Progenitor cell of endocrine pancreas (in vitro differentiated cells): ENCODE measurements at regions not wholly inside any gene's neighbourhood (a gene's known extent, or its start where the extent isn't known, plus 50 kb on each side); places are given as distances from the start of the nearest gene placed in this dataset.

ENCODE experiments used
- DNase-seq: peaks from one replicate; pipeline ENCODE4 v3.0.0; 2021; ENCODE audit warnings: low spot score; ENCODE audit not compliant: unreplicated experiment
- H3K27ac Mint-ChIP-seq: 2 replicates; pipeline ENCODE4 v1.8.0; 2021; ENCODE audit warnings: mild to moderate bottlenecking, moderate library complexity, mixed read lengths
- H3K27me3 Mint-ChIP-seq: 2 replicates; pipeline ENCODE4 v1.8.0; 2021; ENCODE audit warnings: mixed read lengths
- H3K36me3 Mint-ChIP-seq: 2 replicates; pipeline ENCODE4 v1.8.0; 2022; ENCODE audit warnings: mixed read lengths; ENCODE audit not compliant: insufficient read depth
- H3K4me1 Mint-ChIP-seq: 2 replicates; pipeline ENCODE4 v1.8.0; 2021; ENCODE audit warnings: low read depth, mixed read lengths
- H3K4me3 Mint-ChIP-seq: 2 replicates; pipeline ENCODE4 v1.8.0; 2021; ENCODE audit warnings: low read depth, mild to moderate bottlenecking, moderate library complexity, mixed read lengths
- H3K9me3 Mint-ChIP-seq: 2 replicates; pipeline ENCODE4 v1.8.0; 2021; ENCODE audit warnings: low read depth, mixed read lengths
- TF ChIP-seq, protein P1 (sequence below): fragments of 200-600 bp; sonication (generic); IDR thresholded peaks from one replicate; pipeline ENCODE4 v1.5.0; 2021; ENCODE audit warnings: antibody characterized with exemption, mild to moderate bottlenecking; ENCODE audit not compliant: unreplicated experiment

DNA sequence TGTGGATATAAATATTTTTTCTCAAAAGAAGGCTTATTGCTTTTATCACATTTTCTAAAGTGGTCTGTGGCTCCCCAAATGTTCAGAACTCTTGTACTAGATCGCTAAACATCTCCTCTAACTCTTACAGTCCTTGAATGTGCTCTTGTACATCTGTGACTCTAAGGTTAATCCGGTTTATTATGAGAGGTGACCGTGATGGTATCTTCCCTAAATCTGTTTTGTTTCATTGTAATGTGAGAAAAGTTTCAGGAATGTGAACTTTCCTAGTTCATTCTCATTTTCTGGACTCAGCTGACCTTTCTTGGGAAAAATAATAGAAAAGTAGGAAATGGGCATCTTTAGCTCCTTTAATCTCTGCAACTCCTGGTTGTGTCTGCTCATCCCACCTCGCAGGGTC, 94.5 kb upstream of the CD180 start:
- Mint-ChIP-seq H3K27me3 (peaks cover 3% of the 10 kb centered on the region), H3K36me3 (no peaks in the 10 kb centered on the region), H3K4me3 (no peak overlapping the region), H3K9me3 (no peaks in the 10 kb centered on the region), H3K4me1 (peaks cover 11% of the 10 kb centered on the region), H3K27ac (no peak overlapping the region)
- TF ChIP-seq, protein P1, sequence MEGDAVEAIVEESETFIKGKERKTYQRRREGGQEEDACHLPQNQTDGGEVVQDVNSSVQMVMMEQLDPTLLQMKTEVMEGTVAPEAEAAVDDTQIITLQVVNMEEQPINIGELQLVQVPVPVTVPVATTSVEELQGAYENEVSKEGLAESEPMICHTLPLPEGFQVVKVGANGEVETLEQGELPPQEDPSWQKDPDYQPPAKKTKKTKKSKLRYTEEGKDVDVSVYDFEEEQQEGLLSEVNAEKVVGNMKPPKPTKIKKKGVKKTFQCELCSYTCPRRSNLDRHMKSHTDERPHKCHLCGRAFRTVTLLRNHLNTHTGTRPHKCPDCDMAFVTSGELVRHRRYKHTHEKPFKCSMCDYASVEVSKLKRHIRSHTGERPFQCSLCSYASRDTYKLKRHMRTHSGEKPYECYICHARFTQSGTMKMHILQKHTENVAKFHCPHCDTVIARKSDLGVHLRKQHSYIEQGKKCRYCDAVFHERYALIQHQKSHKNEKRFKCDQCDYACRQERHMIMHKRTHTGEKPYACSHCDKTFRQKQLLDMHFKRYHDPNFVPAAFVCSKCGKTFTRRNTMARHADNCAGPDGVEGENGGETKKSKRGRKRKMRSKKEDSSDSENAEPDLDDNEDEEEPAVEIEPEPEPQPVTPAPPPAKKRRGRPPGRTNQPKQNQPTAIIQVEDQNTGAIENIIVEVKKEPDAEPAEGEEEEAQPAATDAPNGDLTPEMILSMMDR = no peak
- DNase-seq = no peak

- no peak for DNase-seq
- no peak overlapping the region for H3K27ac Mint-ChIP-seq
- no peaks in the 10 kb centered on the region for H3K36me3 Mint-ChIP-seq
- TF ChIP-seq, protein P1 = no peak
- no peak overlapping the region for H3K4me3 Mint-ChIP-seq
- H3K4me1 Mint-ChIP-seq = peaks cover 12% of the 10 kb centered on the region
- H3K27me3 Mint-ChIP-seq = peaks cover 3% of the 10 kb centered on the region
- H3K9me3 Mint-ChIP-seq = no peaks in the 10 kb centered on the region
Observed at GRCh38 chr5:67290655-67291054, 94.1 kb upstream of the CD180 start.

DNA sequence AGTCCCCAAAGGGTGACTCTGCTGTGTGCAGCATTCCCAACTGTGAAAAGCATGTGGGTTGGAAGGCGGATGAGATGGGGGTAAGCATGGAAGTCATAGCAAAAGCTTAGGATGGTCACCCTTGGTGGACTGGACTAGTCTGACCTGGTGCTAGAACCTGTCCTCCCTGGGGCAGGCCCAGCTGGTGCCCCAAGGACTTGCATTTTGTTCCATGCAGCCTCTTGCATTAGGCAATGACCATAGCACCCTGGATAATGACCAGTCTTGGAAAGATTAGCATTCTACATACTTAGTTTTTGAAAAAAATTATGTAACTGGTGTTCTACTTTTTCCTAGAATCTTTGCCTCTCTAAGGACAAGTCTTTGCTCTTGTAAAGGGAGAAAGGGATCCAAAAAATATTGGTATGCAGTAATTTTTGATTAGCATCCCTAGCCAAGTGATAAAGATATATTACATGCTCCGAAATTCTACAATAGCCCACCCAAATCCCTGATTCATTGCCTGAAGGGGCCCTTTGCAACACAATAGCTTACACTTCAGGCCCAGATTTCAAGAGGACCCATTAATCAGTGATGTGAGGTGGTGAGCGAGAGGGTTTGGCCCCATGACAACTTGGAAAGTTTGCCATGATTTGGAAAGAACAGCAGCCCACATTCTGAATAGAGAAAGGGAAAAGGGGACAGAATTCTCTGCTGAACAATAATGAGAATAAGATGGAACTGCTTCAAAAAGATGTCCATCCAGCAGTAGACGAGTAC, 93.3 kb upstream of the CD180 start:
- DNase-seq = no peak
- Mint-ChIP-seq H3K9me3 (no peaks in the 10 kb centered on the region), H3K4me3 (no peak overlapping the region), H3K27me3 (peaks cover 3% of the 10 kb centered on the region), H3K4me1 (peaks cover 12% of the 10 kb centered on the region), H3K36me3 (no peaks in the 10 kb centered on the region), H3K27ac (no peak overlapping the region)
- TF ChIP-seq, protein P1 = no peak

- peaks cover 3% of the 10 kb centered on the region for H3K27me3 Mint-ChIP-seq
- no peak overlapping the region for H3K4me3 Mint-ChIP-seq
- H3K9me3 Mint-ChIP-seq = no peaks in the 10 kb centered on the region
- TF ChIP-seq, protein P1 = no peak
- DNase-seq = no peak
- H3K36me3 Mint-ChIP-seq = no peaks in the 10 kb centered on the region
- H3K4me1 Mint-ChIP-seq = peaks cover 18% of the 10 kb centered on the region
- no peak overlapping the region for H3K27ac Mint-ChIP-seq
Observed at GRCh38 chr5:67287510-67288268, 91.1 kb upstream of the CD180 start.

DNA sequence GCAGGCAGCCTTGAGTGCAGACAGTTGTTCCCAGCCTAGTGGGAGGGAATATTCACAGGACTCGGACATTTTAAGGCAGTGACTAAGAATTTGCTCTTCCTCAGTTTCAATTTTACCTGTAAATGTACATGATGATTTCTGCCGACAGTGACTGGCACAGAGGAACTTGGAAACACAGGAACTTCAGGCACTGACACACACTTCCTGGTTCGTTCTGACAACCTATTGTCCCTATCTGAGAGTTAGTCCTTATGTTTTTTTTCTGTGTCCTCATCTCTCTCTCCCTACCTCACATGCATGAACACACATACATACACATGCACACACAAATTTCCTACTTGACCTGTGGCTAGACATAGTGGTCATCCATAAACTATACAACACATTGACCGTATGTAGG, 89.4 kb upstream of the CD180 start:
- no peak for DNase-seq
- H3K36me3 Mint-ChIP-seq = no peaks in the 10 kb centered on the region
- no peaks in the 10 kb centered on the region for H3K27me3 Mint-ChIP-seq
- peaks cover 16% of the 10 kb centered on the region for H3K4me1 Mint-ChIP-seq
- TF ChIP-seq, protein P1 = no peak
- no peak overlapping the region for H3K4me3 Mint-ChIP-seq
- H3K9me3 Mint-ChIP-seq = no peaks in the 10 kb centered on the region
- no peak overlapping the region for H3K27ac Mint-ChIP-seq
